Naive thymus-derived CD4-positive, alpha-beta T cell (primary cell): ENCODE measurements at regions not wholly inside any gene's neighbourhood (a gene's known extent, or its start where the extent isn't known, plus 50 kb on each side); places are given as distances from the start of the nearest gene placed in this dataset.

Experiments
- ATAC-seq: fragments of 150-1000 bp; cut with Tn5 transposase; 2 replicates; pipeline ENCODE4 v1.10.0; 2021; ENCODE audit warnings: mild to moderate bottlenecking, moderate library complexity
- CTCF ChIA-PET: fragments of 350-600 bp; sonication (Branson Sonifier 250); formaldehyde crosslinking; loops from one replicate; lab custom pipeline; 2021; ENCODE audit warnings: antibody characterized with exemption; lab: Charles Lee
- POLR2A ChIA-PET: fragments of 350-600 bp; sonication (Branson Sonifier 250); formaldehyde crosslinking; loops from one replicate; lab custom pipeline; 2021; ENCODE audit warnings: antibody characterized with exemption, inconsistent platforms; lab: Charles Lee
- DNase-seq, 9 donors: peaks; one replicate each; pipeline versions ENCODE4 v3.0.0 to v3.0.0-alpha.2; 2020 to 2022; ENCODE audit warnings: mixed read lengths in 1 of 9
- H3K27ac ChIP-seq: one replicate; pipeline ENCODE4 v1.7.0; 2013; ENCODE audit warnings: mild to moderate bottlenecking, low read depth, low read length, moderate library complexity
- H3K27me3 ChIP-seq, 2 donors: one replicate each; pipeline ENCODE4 v1.7.0; 2013; ENCODE audit warnings: low read length in 2 of 2, mild to moderate bottlenecking in 2 of 2, moderate library complexity in 2 of 2; ENCODE audit not compliant: control insufficient read depth in 2 of 2, insufficient read depth in 2 of 2
- H3K36me3 ChIP-seq, 3 experiments: 1 replicate in 2 of 3; 2 replicates in 1 of 3; pipeline ENCODE4 v1.7.0; 2013; ENCODE audit warnings: low read length in 3 of 3, mild to moderate bottlenecking in 3 of 3, moderate library complexity in 1 of 3; ENCODE audit not compliant: insufficient read depth in 3 of 3, control insufficient read depth in 2 of 3
- H3K4me1 ChIP-seq, 2 donors: one replicate each; pipeline ENCODE4 v1.7.0; 2013; ENCODE audit warnings: low read length in 2 of 2, mild to moderate bottlenecking in 2 of 2, moderate library complexity in 1 of 2; ENCODE audit not compliant: control insufficient read depth in 2 of 2, insufficient read depth in 2 of 2
- H3K4me3 ChIP-seq: 2 replicates; pipeline ENCODE4 v1.7.0; 2013; ENCODE audit warnings: mild to moderate bottlenecking, low read length
- H3K9me3 ChIP-seq, 3 experiments: 1 replicate in 2 of 3; 2 replicates in 1 of 3; pipeline ENCODE4 v1.7.0; 2013; ENCODE audit warnings: low read length in 3 of 3; ENCODE audit not compliant: control insufficient read depth in 2 of 3
- H3K27ac Mint-ChIP-seq, 9 donors: one replicate each; pipeline ENCODE4 v1.8.0; 2020 to 2022; ENCODE audit warnings: mixed read lengths in 9 of 9, mild to moderate bottlenecking in 8 of 9, moderate library complexity in 5 of 9, inconsistent platforms in 2 of 9
- H3K27me3 Mint-ChIP-seq, 5 donors: one replicate each; pipeline ENCODE4 v1.8.0; 2021 to 2022; ENCODE audit warnings: mixed read lengths in 5 of 5, mild to moderate bottlenecking in 1 of 5
- H3K36me3 Mint-ChIP-seq, 5 donors: one replicate each; pipeline ENCODE4 v1.8.0; 2020 to 2022; ENCODE audit warnings: mixed read lengths in 5 of 5, mild to moderate bottlenecking in 3 of 5, inconsistent platforms in 1 of 5
- H3K4me1 Mint-ChIP-seq, 7 donors: one replicate each; pipeline ENCODE4 v1.8.0; 2020 to 2022; ENCODE audit warnings: mixed read lengths in 7 of 7, mild to moderate bottlenecking in 3 of 7, inconsistent platforms in 1 of 7
- H3K4me3 Mint-ChIP-seq, 10 donors: one replicate each; pipeline ENCODE4 v1.8.0; 2020 to 2022; ENCODE audit warnings: mild to moderate bottlenecking in 10 of 10, mixed read lengths in 10 of 10, moderate library complexity in 6 of 10, inconsistent platforms in 2 of 10
- H3K9me3 Mint-ChIP-seq, 11 donors: one replicate each; pipeline ENCODE4 v1.8.0; 2020 to 2022; ENCODE audit warnings: mixed read lengths in 11 of 11, mild to moderate bottlenecking in 4 of 11, inconsistent platforms in 1 of 11, moderate library complexity in 1 of 11
- intact Hi-C, 2 donors: fragments of 100-400 bp; cut with micrococcal nuclease; formaldehyde crosslinking; loops; one replicate each; pipeline ENCODE4 v1.15.1; 2023

GRCh38 chr6:79396625-79397024 is 140.6 kb downstream of the LCA5 start:
- H3K36me3 ChIP-seq: no peaks in the 10 kb centered on the region
- no peaks in the 10 kb centered on the region for H3K27me3 ChIP-seq
- H3K4me1 Mint-ChIP-seq: no peaks in the 10 kb centered on the region
- no peak for DNase-seq
- intact Hi-C loops: no loop called here
- no peak overlapping the region for H3K4me3 Mint-ChIP-seq
- H3K9me3 ChIP-seq: no peaks in the 10 kb centered on the region
- ChIA-PET POLR2A (no interaction called here), CTCF (no interaction called here)
- H3K27me3 Mint-ChIP-seq: peaks cover 0 to 9% (median 5%) of the 10 kb centered on the region in 5 donors
- peaks cover 0 to 5% (median 0%) of the 10 kb centered on the region in 5 donors for H3K36me3 Mint-ChIP-seq
- peaks cover 0 to 13% (median 4%) of the 10 kb centered on the region in 11 donors for H3K9me3 Mint-ChIP-seq
- no peak overlapping the region for H3K27ac Mint-ChIP-seq
- no peaks in the 10 kb centered on the region for H3K4me1 ChIP-seq
- no peak overlapping the region for H3K4me3 ChIP-seq
- no peak for ATAC-seq
- H3K27ac ChIP-seq: no peak overlapping the region

- CTCF ChIA-PET: no interaction called here
Measured at GRCh38 chr6:79394690-79395089, 142.5 kb downstream of the LCA5 start.

GRCh38 chr6:79392094-79392493 is 145.1 kb downstream of the LCA5 start:
- POLR2A ChIA-PET: no interaction called here
- intact Hi-C loops: no loop called here
- Histone ChIP-seq H3K4me3 (no peak overlapping the region), H3K27me3 (no peaks in the 10 kb centered on the region), H3K4me1 (no peaks in the 10 kb centered on the region), H3K27ac (no peak overlapping the region), H3K36me3 (no peaks in the 10 kb centered on the region), H3K9me3 (no peaks in the 10 kb centered on the region)
- no peak overlapping the region for H3K27ac Mint-ChIP-seq
- H3K36me3 Mint-ChIP-seq: no peaks in the 10 kb centered on the region
- no peaks in the 10 kb centered on the region for H3K4me1 Mint-ChIP-seq
- peaks cover 0 to 15% (median 3%) of the 10 kb centered on the region in 11 donors for H3K9me3 Mint-ChIP-seq
- H3K27me3 Mint-ChIP-seq: peaks cover 0 to 16% (median 3%) of the 10 kb centered on the region in 5 donors
- CTCF ChIA-PET: no interaction called here
- ATAC-seq (no peak), DNase-seq (no peak)
- no peak overlapping the region for H3K4me3 Mint-ChIP-seq

More at GRCh38 chr6:79394690-79395089, 142.5 kb downstream of the LCA5 start:
- H3K4me1 Mint-ChIP-seq: no peaks in the 10 kb centered on the region
- DNase-seq: no peak
- H3K4me3 Mint-ChIP-seq: no peak overlapping the region
- intact Hi-C loops: no loop called here
- H3K9me3 ChIP-seq: no peaks in the 10 kb centered on the region
- no peak for ATAC-seq
- H3K36me3 Mint-ChIP-seq: peaks cover 0 to 5% (median 0%) of the 10 kb centered on the region in 5 donors
- H3K27ac ChIP-seq: no peak overlapping the region
- POLR2A ChIA-PET: no interaction called here
- H3K27ac Mint-ChIP-seq: no peak overlapping the region
- H3K4me3 ChIP-seq: no peak overlapping the region
- no peaks in the 10 kb centered on the region for H3K36me3 ChIP-seq
- peaks cover 0 to 9% (median 5%) of the 10 kb centered on the region in 5 donors for H3K27me3 Mint-ChIP-seq
- H3K27me3 ChIP-seq: no peaks in the 10 kb centered on the region
- H3K9me3 Mint-ChIP-seq: peaks cover 0 to 13% (median 4%) of the 10 kb centered on the region in 11 donors
- no peaks in the 10 kb centered on the region for H3K4me1 ChIP-seq

- intact Hi-C loops: no loop called here
- H3K36me3 Mint-ChIP-seq: no peaks in the 10 kb centered on the region
- Histone ChIP-seq H3K36me3 (no peaks in the 10 kb centered on the region), H3K9me3 (no peaks in the 10 kb centered on the region), H3K27me3 (no peaks in the 10 kb centered on the region), H3K27ac (no peak overlapping the region), H3K4me3 (no peak overlapping the region), H3K4me1 (no peaks in the 10 kb centered on the region)
- no peaks in the 10 kb centered on the region for H3K4me1 Mint-ChIP-seq
- H3K9me3 Mint-ChIP-seq: peaks cover 0 to 11% (median 3%) of the 10 kb centered on the region in 11 donors
- DNase-seq: no peak
- CTCF ChIA-PET: no interaction called here
- POLR2A ChIA-PET: no interaction called here
- no peak overlapping the region for H3K27ac Mint-ChIP-seq
- ATAC-seq: no peak
- H3K4me3 Mint-ChIP-seq: no peak overlapping the region
- peaks cover 0 to 10% (median 3%) of the 10 kb centered on the region in 5 donors for H3K27me3 Mint-ChIP-seq
Measured at GRCh38 chr6:79391480-79391879, 145.8 kb downstream of the LCA5 start.

- CTCF ChIA-PET: no interaction called here
- H3K27me3 Mint-ChIP-seq: peaks cover 0 to 8% (median 4%) of the 10 kb centered on the region in 5 donors
- Histone ChIP-seq H3K36me3 (no peaks in the 10 kb centered on the region), H3K4me1 (no peaks in the 10 kb centered on the region), H3K4me3 (no peak overlapping the region), H3K27ac (no peak overlapping the region), H3K9me3 (no peaks in the 10 kb centered on the region), H3K27me3 (no peaks in the 10 kb centered on the region)
- POLR2A ChIA-PET: no interaction called here
- no peak overlapping the region for H3K27ac Mint-ChIP-seq
- intact Hi-C loops: no loop called here
- H3K9me3 Mint-ChIP-seq: peaks cover 0 to 5% (median 0%) of the 10 kb centered on the region in 11 donors
- no peak overlapping the region for H3K4me3 Mint-ChIP-seq
- DNase-seq (no peak), ATAC-seq (no peak)
- H3K4me1 Mint-ChIP-seq: no peaks in the 10 kb centered on the region
- no peaks in the 10 kb centered on the region for H3K36me3 Mint-ChIP-seq
Measured at GRCh38 chr6:79385893-79386292, 151.3 kb downstream of the LCA5 start.

- Histone ChIP-seq H3K4me1 (no peaks in the 10 kb centered on the region), H3K4me3 (no peak overlapping the region), H3K27me3 (no peaks in the 10 kb centered on the region), H3K36me3 (no peaks in the 10 kb centered on the region), H3K27ac (no peak overlapping the region), H3K9me3 (no peaks in the 10 kb centered on the region)
- intact Hi-C loops: no loop called here
- no peak overlapping the region for H3K4me3 Mint-ChIP-seq
- H3K27ac Mint-ChIP-seq: no peak overlapping the region
- no peak for DNase-seq
- peaks cover 0 to 5% (median 0%) of the 10 kb centered on the region in 11 donors for H3K9me3 Mint-ChIP-seq
- H3K4me1 Mint-ChIP-seq: no peaks in the 10 kb centered on the region
- ATAC-seq: no peak
- CTCF ChIA-PET: no interaction called here
- POLR2A ChIA-PET: no interaction called here
- no peaks in the 10 kb centered on the region for H3K36me3 Mint-ChIP-seq
- peaks cover 0 to 8% (median 4%) of the 10 kb centered on the region in 5 donors for H3K27me3 Mint-ChIP-seq
Measured at GRCh38 chr6:79385333-79385732, 150.9 kb upstream of the HMGN3 start.

GRCh38 chr6:79384845-79385244 is 150.4 kb upstream of the HMGN3 start:
- Histone ChIP-seq H3K4me1 (no peaks in the 10 kb centered on the region), H3K36me3 (no peaks in the 10 kb centered on the region), H3K27ac (no peak overlapping the region), H3K9me3 (no peaks in the 10 kb centered on the region), H3K27me3 (no peaks in the 10 kb centered on the region), H3K4me3 (no peak overlapping the region)
- Mint-ChIP-seq H3K4me3 (no peak overlapping the region), H3K9me3 (peaks cover 0 to 5% (median 0%) of the 10 kb centered on the region in 11 donors), H3K36me3 (no peaks in the 10 kb centered on the region), H3K27me3 (peaks cover 0 to 8% (median 4%) of the 10 kb centered on the region in 5 donors), H3K27ac (no peak overlapping the region), H3K4me1 (no peaks in the 10 kb centered on the region)
- DNase-seq: no peak
- CTCF ChIA-PET: no interaction called here
- intact Hi-C loops: no loop called here
- POLR2A ChIA-PET: no interaction called here
- no peak for ATAC-seq
